ENCODE measurements at regions not wholly inside any gene's neighbourhood (a gene's known extent, or its start where the extent isn't known, plus 50 kb on each side); places are given as distances from the start of the nearest gene placed in this dataset.

DNA sequence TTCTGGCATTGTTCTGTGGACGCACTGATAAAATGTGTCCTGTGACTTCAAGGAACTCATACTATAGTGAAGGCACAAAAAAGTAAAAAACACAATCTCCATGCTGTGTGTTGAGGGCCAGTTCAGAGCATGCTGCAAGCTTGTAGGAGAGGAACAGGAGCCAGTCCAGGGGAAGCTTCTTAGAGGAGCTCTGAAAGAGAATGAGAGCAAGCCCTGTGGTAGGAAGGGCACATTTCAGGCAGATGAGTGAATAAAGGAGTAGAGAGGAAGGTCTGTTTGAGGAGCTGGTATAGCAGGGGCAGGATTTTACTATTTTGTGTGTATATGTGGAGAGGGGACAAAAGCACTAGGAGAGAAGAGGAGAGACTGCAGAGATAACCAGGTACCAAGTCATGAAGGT is 478.3 kb downstream of the ZEB2 start:
- no peak for DNase-seq (ENCODE audit: low read depth)
- H3K4me3 ChIP-seq (ENCODE audit: low read length) = no peak overlapping the region
- TF ChIP-seq, protein P1, sequence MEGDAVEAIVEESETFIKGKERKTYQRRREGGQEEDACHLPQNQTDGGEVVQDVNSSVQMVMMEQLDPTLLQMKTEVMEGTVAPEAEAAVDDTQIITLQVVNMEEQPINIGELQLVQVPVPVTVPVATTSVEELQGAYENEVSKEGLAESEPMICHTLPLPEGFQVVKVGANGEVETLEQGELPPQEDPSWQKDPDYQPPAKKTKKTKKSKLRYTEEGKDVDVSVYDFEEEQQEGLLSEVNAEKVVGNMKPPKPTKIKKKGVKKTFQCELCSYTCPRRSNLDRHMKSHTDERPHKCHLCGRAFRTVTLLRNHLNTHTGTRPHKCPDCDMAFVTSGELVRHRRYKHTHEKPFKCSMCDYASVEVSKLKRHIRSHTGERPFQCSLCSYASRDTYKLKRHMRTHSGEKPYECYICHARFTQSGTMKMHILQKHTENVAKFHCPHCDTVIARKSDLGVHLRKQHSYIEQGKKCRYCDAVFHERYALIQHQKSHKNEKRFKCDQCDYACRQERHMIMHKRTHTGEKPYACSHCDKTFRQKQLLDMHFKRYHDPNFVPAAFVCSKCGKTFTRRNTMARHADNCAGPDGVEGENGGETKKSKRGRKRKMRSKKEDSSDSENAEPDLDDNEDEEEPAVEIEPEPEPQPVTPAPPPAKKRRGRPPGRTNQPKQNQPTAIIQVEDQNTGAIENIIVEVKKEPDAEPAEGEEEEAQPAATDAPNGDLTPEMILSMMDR (IDR thresholded peaks at IDR 0.05; ENCODE audit: insufficient read depth, low read depth, low read length, missing control alignments) = no peak

DNA sequence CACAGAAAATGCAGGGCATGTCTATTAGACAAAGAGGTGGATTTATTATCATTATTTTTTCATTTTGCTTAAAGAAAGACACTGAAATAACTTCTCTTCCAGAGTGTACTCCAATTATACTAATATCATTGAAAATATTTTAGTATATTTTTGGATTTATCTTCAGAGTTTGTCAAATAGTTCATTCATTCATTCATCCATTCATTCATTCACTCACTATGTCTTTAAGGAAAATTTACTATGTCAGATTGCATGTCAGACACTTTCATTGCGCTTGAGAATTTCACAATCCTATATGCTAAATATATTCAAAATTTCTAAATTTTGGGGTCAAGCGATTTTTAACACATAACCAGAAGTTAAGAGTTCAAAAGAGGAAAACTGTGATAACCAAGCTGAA is 479.1 kb downstream of the ZEB2 start:
- TF ChIP-seq, protein P1 (IDR thresholded peaks at IDR 0.05; ENCODE audit: insufficient read depth, low read depth, low read length, missing control alignments) = no peak
- DNase-seq (ENCODE audit: low read depth) = no peak
- H3K4me3 ChIP-seq (ENCODE audit: low read length) = no peak overlapping the region

DNA sequence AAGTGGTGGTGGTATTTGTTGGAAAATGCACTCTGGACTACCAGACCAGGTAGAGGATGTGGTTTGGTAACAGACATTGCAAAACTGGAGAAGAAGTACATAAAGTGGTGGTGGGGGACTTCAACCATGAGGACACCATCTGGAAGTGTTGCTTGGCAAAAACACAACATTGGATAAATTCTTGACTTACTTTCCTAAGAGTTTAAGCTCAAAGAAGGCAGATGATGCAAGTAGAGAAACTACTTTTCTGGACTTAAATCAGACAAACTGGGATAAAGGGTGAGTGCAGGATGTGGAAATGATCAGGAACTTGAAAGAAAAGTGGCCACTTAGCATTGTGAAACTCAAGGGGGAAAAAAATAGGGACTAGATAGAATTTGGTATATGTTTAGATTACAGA is 487.4 kb downstream of the ZEB2 start:
- DNase-seq (ENCODE audit: low read depth) = no peak
- TF ChIP-seq, protein P1 (IDR thresholded peaks at IDR 0.05; ENCODE audit: insufficient read depth, low read depth, low read length, missing control alignments) = no peak
- H3K4me3 ChIP-seq (ENCODE audit: low read length) = no peak overlapping the region

DNA sequence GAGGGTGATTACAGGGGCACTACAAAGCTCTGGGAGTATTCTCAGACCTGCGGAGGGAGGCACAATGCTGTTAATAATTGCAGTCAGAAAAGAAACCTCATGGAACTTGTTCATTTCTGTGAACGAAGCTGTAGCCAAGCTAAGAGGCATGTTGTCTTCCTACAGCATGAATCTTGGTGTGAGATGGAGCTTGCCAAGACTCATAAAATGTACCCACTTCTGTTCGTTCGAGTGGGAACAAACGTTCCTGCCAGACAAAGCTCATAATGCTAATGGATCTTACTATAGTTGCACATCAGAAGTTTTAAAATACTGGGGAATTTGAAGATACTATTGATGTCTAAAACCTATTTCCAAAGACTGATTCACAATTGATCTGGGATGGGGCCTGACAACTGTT is 489.1 kb downstream of the ZEB2 start:
- DNase-seq (ENCODE audit: low read depth) = no peak
- TF ChIP-seq, protein P1 (IDR thresholded peaks at IDR 0.05; ENCODE audit: insufficient read depth, low read depth, low read length, missing control alignments) = no peak
- H3K4me3 ChIP-seq (ENCODE audit: low read length) = no peak overlapping the region

DNA sequence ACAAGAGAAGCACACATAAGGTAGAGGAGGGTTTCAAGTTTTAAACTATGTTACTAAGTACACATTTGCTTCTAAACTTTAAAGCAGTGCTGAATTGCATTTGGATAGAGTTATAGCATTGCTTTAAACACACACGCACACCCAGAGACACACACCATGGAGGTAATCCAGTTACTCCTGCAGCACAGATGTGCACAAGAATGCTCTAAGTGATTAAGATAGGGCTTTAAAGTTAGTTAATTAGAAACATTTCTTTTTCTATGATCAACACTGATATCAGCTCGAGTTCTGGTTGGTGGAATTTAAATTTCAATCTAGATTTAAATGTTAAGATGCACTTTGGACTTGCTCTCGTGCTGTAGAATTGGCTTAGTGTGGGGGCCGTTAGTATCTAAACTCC is 492.3 kb downstream of the ZEB2 start:
- no peak overlapping the region for H3K4me3 ChIP-seq (ENCODE audit: low read length)
- TF ChIP-seq, protein P1 (IDR thresholded peaks at IDR 0.05; ENCODE audit: insufficient read depth, low read depth, low read length, missing control alignments) = no peak
- DNase-seq (ENCODE audit: low read depth) = no peak

DNA sequence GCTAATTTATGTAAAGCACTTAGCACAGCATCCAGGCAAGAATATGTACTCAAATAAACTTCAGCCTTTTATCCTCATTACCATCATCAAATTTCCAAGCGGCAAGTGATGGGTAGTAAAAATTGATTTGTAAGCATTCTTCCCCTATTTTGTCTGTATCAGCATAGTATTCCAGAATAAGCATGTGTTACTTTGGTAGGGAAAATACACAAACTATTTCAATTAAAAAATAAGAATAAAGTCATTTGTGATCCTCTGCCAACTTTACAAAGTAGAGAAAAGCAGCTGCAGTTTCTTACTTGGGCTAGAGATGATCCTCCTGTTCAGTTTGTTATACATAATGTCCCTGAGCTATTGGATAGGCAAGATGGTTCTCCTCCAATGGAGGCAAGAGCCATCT is 493.2 kb downstream of the ZEB2 start:
- DNase-seq (ENCODE audit: low read depth) = no peak
- TF ChIP-seq, protein P1 (IDR thresholded peaks at IDR 0.05; ENCODE audit: insufficient read depth, low read depth, low read length, missing control alignments) = no peak
- H3K4me3 ChIP-seq (ENCODE audit: low read length) = no peak overlapping the region

DNA sequence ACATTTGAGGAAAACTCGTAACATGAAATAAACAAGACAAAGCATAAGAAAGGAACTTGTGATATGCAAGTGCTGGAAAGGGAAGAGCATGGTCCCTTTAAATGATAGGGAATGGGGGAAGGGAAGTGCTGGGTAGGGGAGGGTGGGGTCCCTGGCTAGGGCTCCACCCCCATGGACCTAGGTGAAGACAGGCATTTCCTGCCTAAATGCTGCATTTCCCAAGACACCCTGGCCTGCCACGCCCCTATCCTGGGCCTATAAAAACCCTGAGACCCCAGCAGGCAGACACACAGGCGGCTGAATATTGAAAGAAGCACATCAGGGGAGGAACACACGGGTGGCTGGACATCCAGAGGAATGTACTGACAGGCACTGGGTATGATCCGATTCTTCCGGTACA is 499.9 kb downstream of the ZEB2 start:
- no peak overlapping the region for H3K4me3 ChIP-seq (ENCODE audit: low read length)
- no peak for DNase-seq (ENCODE audit: low read depth)
- TF ChIP-seq, protein P1 (IDR thresholded peaks at IDR 0.05; ENCODE audit: insufficient read depth, low read depth, low read length, missing control alignments) = no peak

Data from epithelial cell of esophagus (primary cell).